Gastrocnemius medialis (tissue), 4 donors: ENCODE measurements at regions not wholly inside any gene's neighbourhood (a gene's known extent, or its start where the extent isn't known, plus 50 kb on each side); places are given as distances from the start of the nearest gene placed in this dataset.
"Not testable (repeated sequence)": the region's sequence is repeated elsewhere in the genome, so short reads cannot be mapped to it uniquely, and the experiment has no call there.

Experiments used
- ATAC-seq, 2 donors: fragments of 150-250 bp; one replicate each; pipeline ENCODE4 v1.9.1; 2016
- DNase-seq, 2 donors: peaks; one replicate each; pipeline ENCODE4 v3.0.0-alpha.2; 2019
- H3K27ac ChIP-seq, 4 donors: fragments of 200-600 bp; sonication (generic); 1 replicate in 1 of 4; 2 replicates in 3 of 4; pipeline ENCODE4 v1.5.1; 2016 to 2018; ENCODE audit warnings: mild to moderate bottlenecking in 2 of 4, moderate library complexity in 1 of 4
- H3K27me3 ChIP-seq, 3 donors: fragments of 200-600 bp; sonication (generic) in 2 of 3; 1 replicate in 1 of 3; 2 replicates in 2 of 3; pipeline versions ENCODE4 v1.5.1 to v1.6.0; 2016 to 2019; ENCODE audit warnings: mild to moderate bottlenecking in 1 of 3, moderate library complexity in 1 of 3
- H3K36me3 ChIP-seq, 2 donors: fragments of 200-600 bp; sonication (generic) in 1 of 2; one replicate each; pipeline ENCODE4 v1.5.1; 2017 to 2018
- H3K4me1 ChIP-seq, 2 donors: fragments of 200-600 bp; sonication (generic) in 1 of 2; one replicate each; pipeline ENCODE4 v1.5.1; 2016 to 2017; ENCODE audit warnings: mild to moderate bottlenecking in 2 of 2
- H3K4me3 ChIP-seq, 4 donors: fragments of 200-600 bp; sonication (generic) in 3 of 4; 1 replicate in 1 of 4; 2 replicates in 3 of 4; pipeline ENCODE4 v1.5.1; 2016 to 2019; ENCODE audit warnings: mild to moderate bottlenecking in 2 of 4
- H3K9me3 ChIP-seq, 3 donors: fragments of 200-600 bp; sonication (generic) in 2 of 3; 1 replicate in 1 of 3; 2 replicates in 2 of 3; pipeline ENCODE4 v1.5.1; 2016 to 2019
- POLR2A ChIP-seq, 2 donors: fragments of 450-650 bp; IDR thresholded peaks; one replicate each; pipeline ENCODE4 v1.6.1; 2017; ENCODE audit warnings: antibody characterized with exemption in 2 of 2, mild to moderate bottlenecking in 2 of 2, moderate library complexity in 2 of 2
- in situ Hi-C, 4 donors: fragments of 200-750 bp; cut with MboI; loops; one replicate each; pipeline versions ENCODE4 v1.15.0 to v1.8.0; 2017; ENCODE audit warnings: low sequenced_read_pairs in 4 of 4
- intact Hi-C: fragments of 100-400 bp; cut with DNase I; formaldehyde crosslinking; loops from one replicate; pipeline ENCODE4 v1.15.1; 2023; ENCODE audit warnings: low total_unique reads
- TF ChIP-seq, protein P1 (sequence below), 5 experiments: fragments of 450-650 bp in 3 of 5; fragments of 200-600 bp in 2 of 5; sonication (generic) in 2 of 5; IDR thresholded peaks in 4 of 5; conservative IDR thresholded peaks in 1 of 5; 1 replicate in 4 of 5; 2 replicates in 1 of 5; pipeline ENCODE4 v1.5.1; 2016 to 2019; ENCODE audit warnings: antibody characterized with exemption in 5 of 5, mild to moderate bottlenecking in 3 of 5, moderate library complexity in 3 of 5

GRCh38 chr5:25255128-25255527 is 610.4 kb upstream of the CDH10 start:
- intact Hi-C loops (no loop called here), in situ Hi-C loops (no loop called here)
- Histone ChIP-seq H3K4me3 (no peak overlapping the region), H3K36me3 (no peaks in the 10 kb centered on the region), H3K4me1 (no peaks in the 10 kb centered on the region), H3K27ac (no peak overlapping the region), H3K27me3 (no peaks in the 10 kb centered on the region), H3K9me3 (no peaks in the 10 kb centered on the region)
- no peak for DNase-seq
- TF ChIP-seq, protein P1, sequence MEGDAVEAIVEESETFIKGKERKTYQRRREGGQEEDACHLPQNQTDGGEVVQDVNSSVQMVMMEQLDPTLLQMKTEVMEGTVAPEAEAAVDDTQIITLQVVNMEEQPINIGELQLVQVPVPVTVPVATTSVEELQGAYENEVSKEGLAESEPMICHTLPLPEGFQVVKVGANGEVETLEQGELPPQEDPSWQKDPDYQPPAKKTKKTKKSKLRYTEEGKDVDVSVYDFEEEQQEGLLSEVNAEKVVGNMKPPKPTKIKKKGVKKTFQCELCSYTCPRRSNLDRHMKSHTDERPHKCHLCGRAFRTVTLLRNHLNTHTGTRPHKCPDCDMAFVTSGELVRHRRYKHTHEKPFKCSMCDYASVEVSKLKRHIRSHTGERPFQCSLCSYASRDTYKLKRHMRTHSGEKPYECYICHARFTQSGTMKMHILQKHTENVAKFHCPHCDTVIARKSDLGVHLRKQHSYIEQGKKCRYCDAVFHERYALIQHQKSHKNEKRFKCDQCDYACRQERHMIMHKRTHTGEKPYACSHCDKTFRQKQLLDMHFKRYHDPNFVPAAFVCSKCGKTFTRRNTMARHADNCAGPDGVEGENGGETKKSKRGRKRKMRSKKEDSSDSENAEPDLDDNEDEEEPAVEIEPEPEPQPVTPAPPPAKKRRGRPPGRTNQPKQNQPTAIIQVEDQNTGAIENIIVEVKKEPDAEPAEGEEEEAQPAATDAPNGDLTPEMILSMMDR (IDR thresholded peaks at IDR 0.05 in 4 of 5, conservative IDR thresholded peaks at IDR 0.05 in 1 of 5) = no peak
- TF ChIP-seq POLR2A (IDR thresholded peaks at IDR 0.05) = no peak
- no peak for ATAC-seq

DNA sequence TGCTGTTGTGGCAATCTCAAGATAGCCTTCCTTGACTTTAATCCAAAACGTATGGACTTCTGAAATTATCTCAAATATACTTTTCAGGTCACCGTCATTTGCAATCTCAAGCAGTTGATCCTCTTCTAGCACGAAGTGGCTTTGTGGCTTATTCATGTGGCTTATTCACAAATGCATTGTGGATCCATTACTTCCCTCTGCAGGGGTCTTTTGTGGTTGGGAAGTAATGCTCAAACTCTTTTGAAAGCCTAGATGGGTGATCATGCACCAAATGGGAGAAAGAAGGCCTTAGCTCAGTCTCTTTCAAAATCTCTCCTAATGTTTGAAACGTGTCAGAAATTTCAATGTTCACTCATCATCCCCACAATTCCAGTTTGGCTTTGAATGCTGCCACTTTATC is 597.2 kb upstream of the CDH10 start:
- H3K27me3 ChIP-seq = no peaks in the 10 kb centered on the region
- no peak overlapping the region for H3K27ac ChIP-seq
- TF ChIP-seq POLR2A (IDR thresholded peaks at IDR 0.05) = no peak
- TF ChIP-seq, protein P1 (IDR thresholded peaks at IDR 0.05 in 4 of 5, conservative IDR thresholded peaks at IDR 0.05 in 1 of 5) = no peak
- ATAC-seq = no peak
- no peak overlapping the region for H3K4me3 ChIP-seq
- DNase-seq = no peak
- no peaks in the 10 kb centered on the region for H3K4me1 ChIP-seq
- no peaks in the 10 kb centered on the region for H3K36me3 ChIP-seq
- intact Hi-C loops (no loop called here), in situ Hi-C loops (no loop called here)
- H3K9me3 ChIP-seq = no peaks in the 10 kb centered on the region

GRCh38 chr5:25238720-25239119 is 593.9 kb upstream of the CDH10 start:
- H3K36me3 ChIP-seq, in situ Hi-C loops, intact Hi-C loops, H3K27ac ChIP-seq, H3K9me3 ChIP-seq, ATAC-seq, DNase-seq, H3K4me1 ChIP-seq, H3K4me3 ChIP-seq, H3K27me3 ChIP-seq: not testable (repeated sequence)

DNA sequence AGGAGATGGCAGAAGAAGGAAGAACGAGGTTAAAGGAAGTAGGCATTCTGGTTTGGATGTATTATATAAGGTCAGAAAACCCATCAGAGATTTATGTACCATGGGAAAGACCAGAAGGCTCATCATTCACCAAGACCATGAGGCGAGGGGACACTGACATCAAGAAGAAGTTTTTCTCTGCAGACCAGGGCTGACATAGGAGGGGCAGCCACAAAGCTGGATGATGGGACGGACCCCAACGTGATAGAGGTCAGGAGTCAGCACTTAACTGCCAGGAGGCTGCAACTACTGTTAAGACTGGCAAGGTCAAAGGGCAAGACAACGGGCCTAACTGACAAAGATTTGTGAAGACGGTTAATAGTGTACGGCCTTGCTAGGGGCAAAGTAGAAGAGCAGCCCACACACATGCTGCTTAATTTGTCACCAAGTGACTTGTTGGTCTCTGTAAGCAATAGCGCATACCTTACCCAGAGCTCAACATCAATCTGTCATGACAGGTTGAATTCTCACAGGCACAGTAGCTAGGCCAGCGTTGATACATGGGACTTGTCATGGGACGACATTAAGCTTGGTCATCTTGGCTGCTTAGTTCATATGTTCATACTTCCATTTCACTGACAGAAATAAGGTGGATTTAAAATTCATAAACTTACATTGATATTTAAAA is 579.7 kb upstream of the CDH10 start:
- Histone ChIP-seq H3K4me1 (no peaks in the 10 kb centered on the region), H3K9me3 (no peaks in the 10 kb centered on the region), H3K27ac (no peak overlapping the region), H3K27me3 (no peaks in the 10 kb centered on the region), H3K36me3 (no peaks in the 10 kb centered on the region), H3K4me3 (no peak overlapping the region)
- no peak for DNase-seq
- intact Hi-C loops = no loop called here
- in situ Hi-C loops = no loop called here
- ATAC-seq = no peak
- TF ChIP-seq, protein P1 (IDR thresholded peaks at IDR 0.05 in 4 of 5, conservative IDR thresholded peaks at IDR 0.05 in 1 of 5) = no peak
- no peak for TF ChIP-seq POLR2A (IDR thresholded peaks at IDR 0.05)

GRCh38 chr5:25199902-25200301 is 555.1 kb upstream of the CDH10 start:
- H3K9me3 ChIP-seq, in situ Hi-C loops, H3K27ac ChIP-seq, ATAC-seq, DNase-seq, H3K4me1 ChIP-seq, intact Hi-C loops, H3K4me3 ChIP-seq, H3K36me3 ChIP-seq, H3K27me3 ChIP-seq: not testable (repeated sequence)

DNA sequence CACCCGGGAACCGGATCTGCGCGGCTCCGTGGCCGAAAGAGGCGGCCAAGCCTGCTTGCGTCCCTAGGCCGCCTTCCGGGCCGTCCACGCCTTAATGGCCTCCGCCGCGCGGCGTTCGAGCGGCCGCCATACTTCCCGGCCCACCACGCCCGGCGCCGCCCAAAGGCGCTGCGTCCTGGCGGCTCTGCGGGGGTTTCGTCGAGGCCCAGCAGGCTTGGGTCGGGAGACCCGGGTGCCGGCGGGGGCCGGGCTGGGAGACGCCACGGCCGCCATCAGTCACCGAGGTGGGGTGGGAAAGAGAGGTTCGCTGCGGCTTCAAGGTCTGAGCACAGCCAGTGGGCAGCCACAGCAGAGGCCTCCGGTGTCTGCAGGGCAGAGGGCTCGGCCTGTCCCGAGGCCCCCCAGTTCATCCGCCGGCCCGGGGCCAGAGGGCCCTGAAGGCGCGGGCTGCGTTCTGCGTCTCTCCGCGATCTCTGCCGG is 545.8 kb upstream of the CDH10 start:
- ATAC-seq = no peak
- Histone ChIP-seq H3K9me3 (no peaks in the 10 kb centered on the region), H3K36me3 (no peaks in the 10 kb centered on the region), H3K4me3 (no peak overlapping the region), H3K27me3 (no peaks in the 10 kb centered on the region), H3K27ac (no peak overlapping the region), H3K4me1 (no peaks in the 10 kb centered on the region)
- in situ Hi-C loops = no loop called here
- TF ChIP-seq POLR2A (IDR thresholded peaks at IDR 0.05) = no peak
- TF ChIP-seq, protein P1 (IDR thresholded peaks at IDR 0.05 in 4 of 5, conservative IDR thresholded peaks at IDR 0.05 in 1 of 5) = no peak
- intact Hi-C loops = no loop called here
- DNase-seq = no peak
